Stomach (tissue), 4 donors: ENCODE measurements at regions not wholly inside any gene's neighbourhood (a gene's known extent, or its start where the extent isn't known, plus 50 kb on each side); places are given as distances from the start of the nearest gene placed in this dataset.

Experiments
- POLR2A ChIP-seq, 4 donors: fragments of 450-650 bp; IDR thresholded peaks; one replicate each; pipeline ENCODE4 v1.6.1; 2016; ENCODE audit warnings: antibody characterized with exemption in 4 of 4, control low read depth in 2 of 4, mild to moderate bottlenecking in 1 of 4, moderate library complexity in 1 of 4
- TF ChIP-seq, protein P1 (sequence below), 7 experiments: fragments of 450-650 bp in 4 of 7; fragments of 200-600 bp in 3 of 7; sonication (generic) in 3 of 7; IDR thresholded peaks; one replicate each; pipeline ENCODE4 v1.5.1; 2016 to 2019; ENCODE audit warnings: antibody characterized with exemption in 7 of 7, control low read depth in 2 of 7, mild to moderate bottlenecking in 1 of 7

- TF ChIP-seq, protein P1, sequence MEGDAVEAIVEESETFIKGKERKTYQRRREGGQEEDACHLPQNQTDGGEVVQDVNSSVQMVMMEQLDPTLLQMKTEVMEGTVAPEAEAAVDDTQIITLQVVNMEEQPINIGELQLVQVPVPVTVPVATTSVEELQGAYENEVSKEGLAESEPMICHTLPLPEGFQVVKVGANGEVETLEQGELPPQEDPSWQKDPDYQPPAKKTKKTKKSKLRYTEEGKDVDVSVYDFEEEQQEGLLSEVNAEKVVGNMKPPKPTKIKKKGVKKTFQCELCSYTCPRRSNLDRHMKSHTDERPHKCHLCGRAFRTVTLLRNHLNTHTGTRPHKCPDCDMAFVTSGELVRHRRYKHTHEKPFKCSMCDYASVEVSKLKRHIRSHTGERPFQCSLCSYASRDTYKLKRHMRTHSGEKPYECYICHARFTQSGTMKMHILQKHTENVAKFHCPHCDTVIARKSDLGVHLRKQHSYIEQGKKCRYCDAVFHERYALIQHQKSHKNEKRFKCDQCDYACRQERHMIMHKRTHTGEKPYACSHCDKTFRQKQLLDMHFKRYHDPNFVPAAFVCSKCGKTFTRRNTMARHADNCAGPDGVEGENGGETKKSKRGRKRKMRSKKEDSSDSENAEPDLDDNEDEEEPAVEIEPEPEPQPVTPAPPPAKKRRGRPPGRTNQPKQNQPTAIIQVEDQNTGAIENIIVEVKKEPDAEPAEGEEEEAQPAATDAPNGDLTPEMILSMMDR (IDR thresholded peaks at IDR 0.05), result no peak
- TF ChIP-seq POLR2A (IDR thresholded peaks at IDR 0.05), result no peak
These were observed 77.7 kb downstream of the DDX3Y start for GRCh38 chrY:12982249-12982829.
